ENCODE measurements at regions not wholly inside any gene's neighbourhood (a gene's known extent, or its start where the extent isn't known, plus 50 kb on each side); places are given as distances from the start of the nearest gene placed in this dataset.

- DNase-seq, result no peak
Observed at GRCh38 chr12:94070520-94070919, 77.9 kb upstream of the PLXNC1 start.

- no peak for DNase-seq
Observed at GRCh38 chr12:94071258-94071657, 77.1 kb upstream of the PLXNC1 start.

GRCh38 chr12:94073441-94074051 lies 74.8 kb upstream of the PLXNC1 start:
- DNase-seq, result no peak

- no peak for DNase-seq
Observed at GRCh38 chr12:94074216-94074979, 74.0 kb upstream of the PLXNC1 start.

GRCh38 chr12:94074980-94075629 lies 73.3 kb upstream of the PLXNC1 start:
- DNase-seq, result peak; percentile 91

GRCh38 chr12:94077209-94077608 lies 71.2 kb upstream of the PLXNC1 start:
- DNase-seq, result no peak

GRCh38 chr12:94078138-94078723 lies 70.1 kb upstream of the PLXNC1 start:
- no peak for DNase-seq

GRCh38 chr12:94078736-94079509 lies 69.5 kb upstream of the PLXNC1 start:
- no peak for DNase-seq

- no peak for DNase-seq
Observed at GRCh38 chr12:94079566-94080340, 68.6 kb upstream of the PLXNC1 start.

- DNase-seq, result no peak
Observed at GRCh38 chr12:94080341-94081009, 67.9 kb upstream of the PLXNC1 start.

GRCh38 chr12:94082690-94083089 lies 65.7 kb upstream of the PLXNC1 start:
- no peak for DNase-seq

- peak; percentile 64 for DNase-seq
Observed at GRCh38 chr12:94089891-94090290, 58.5 kb upstream of the PLXNC1 start.

GRCh38 chr12:94091624-94092023 lies 56.8 kb upstream of the PLXNC1 start:
- DNase-seq, result no peak

- DNase-seq, result peak; percentile 97
Observed at GRCh38 chr12:94092516-94093241, 55.7 kb upstream of the PLXNC1 start.

- no peak for DNase-seq
Observed at GRCh38 chr12:94094700-94095099, 53.7 kb upstream of the PLXNC1 start.

GRCh38 chr12:94095618-94096017 lies 52.8 kb upstream of the PLXNC1 start:
- DNase-seq, result no peak

- DNase-seq, result peak; percentile 94
Observed at GRCh38 chr12:94098466-94098865, 49.9 kb upstream of the PLXNC1 start.

Data from fibroblast of upper back skin (primary cell).